Testis (tissue), 2 donors: ENCODE measurements at regions not wholly inside any gene's neighbourhood (a gene's known extent, or its start where the extent isn't known, plus 50 kb on each side); places are given as distances from the start of the nearest gene placed in this dataset.

Experiments
- CTCF ChIP-seq, 3 experiments: fragments of 450-650 bp in 2 of 3; fragments of 200-600 bp in 1 of 3; sonication (generic) in 1 of 3; IDR thresholded peaks; one replicate each; pipeline ENCODE4 v1.5.1; 2016 to 2019; ENCODE audit warnings: antibody characterized with exemption in 3 of 3, mild to moderate bottlenecking in 2 of 3, moderate library complexity in 1 of 3
- POLR2A ChIP-seq: fragments of 450-650 bp; IDR thresholded peaks from one replicate; pipeline ENCODE4 v1.6.1; 2017; ENCODE audit warnings: antibody characterized with exemption, mild to moderate bottlenecking, moderate library complexity

- TF ChIP-seq POLR2A (no peak), CTCF (IDR thresholded peaks at IDR 0.05) (no peak)
Observed at GRCh38 chr12:77122661-77123060, 57.3 kb upstream of the E2F7 start.
